NCI-H774 (cell line): ENCODE measurements at regions not wholly inside any gene's neighbourhood (a gene's known extent, or its start where the extent isn't known, plus 50 kb on each side); places are given as distances from the start of the nearest gene placed in this dataset.
"Not testable (repeated sequence)": the region's sequence is repeated elsewhere in the genome, so short reads cannot be mapped to it uniquely, and the experiment has no call there.

Experiments
- DNase-seq: peaks from one replicate; lab custom pipeline; 2025; lab: John Stamatoyannopoulos, UW

DNA sequence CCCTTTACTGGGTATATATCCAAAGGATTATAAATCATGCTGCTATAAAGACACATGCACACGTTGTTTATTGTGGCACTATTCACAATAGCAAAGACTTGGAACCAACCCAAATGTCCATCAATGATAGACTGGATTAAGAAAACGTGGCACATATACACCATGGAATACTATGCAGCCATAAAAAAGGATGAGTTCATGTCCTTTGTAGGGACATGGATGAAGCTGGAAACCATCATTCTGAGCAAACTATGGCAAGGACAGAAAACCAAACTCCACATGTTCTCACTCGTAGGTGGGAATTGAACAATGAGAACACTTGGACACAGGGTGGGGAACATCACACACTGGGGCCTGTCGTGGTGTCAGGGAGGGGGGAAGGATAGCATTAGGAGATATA lies 59.2 kb downstream of the CXorf49B start:
- not testable (repeated sequence) for DNase-seq

DNA sequence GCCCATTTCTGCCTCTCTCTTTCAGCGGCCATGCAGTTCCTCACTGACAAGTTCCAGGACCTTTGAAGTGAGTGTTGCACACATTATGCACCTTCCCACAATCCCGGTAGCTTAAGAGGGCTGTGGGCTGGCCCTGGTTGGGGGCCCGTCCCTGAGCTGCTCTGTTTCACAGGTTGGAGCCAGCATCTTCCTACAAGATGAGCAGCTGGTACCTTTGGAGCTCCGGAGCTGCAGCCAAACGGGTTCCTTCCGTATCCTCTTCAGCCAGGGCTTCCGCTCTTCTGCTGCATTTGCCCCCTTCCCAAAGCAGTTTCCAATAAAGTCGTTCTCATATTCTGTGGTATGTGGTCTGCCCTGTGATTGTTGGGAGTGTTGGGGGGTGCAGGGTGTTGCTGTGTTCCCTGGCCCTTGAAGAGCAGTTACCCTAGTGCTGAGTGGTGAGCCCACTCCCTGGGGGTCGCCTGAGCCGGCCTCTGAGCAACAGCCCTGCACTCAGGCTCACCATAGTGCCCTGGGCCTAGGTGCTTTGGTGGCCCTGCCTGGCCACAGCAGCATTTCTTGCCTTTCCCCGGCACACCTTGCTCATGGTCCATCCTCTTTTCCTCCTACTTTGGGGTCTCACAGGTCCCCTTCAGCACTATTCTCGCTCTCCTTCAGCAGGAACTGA lies 60.4 kb downstream of the CXorf49B start:
- no peak for DNase-seq

DNA sequence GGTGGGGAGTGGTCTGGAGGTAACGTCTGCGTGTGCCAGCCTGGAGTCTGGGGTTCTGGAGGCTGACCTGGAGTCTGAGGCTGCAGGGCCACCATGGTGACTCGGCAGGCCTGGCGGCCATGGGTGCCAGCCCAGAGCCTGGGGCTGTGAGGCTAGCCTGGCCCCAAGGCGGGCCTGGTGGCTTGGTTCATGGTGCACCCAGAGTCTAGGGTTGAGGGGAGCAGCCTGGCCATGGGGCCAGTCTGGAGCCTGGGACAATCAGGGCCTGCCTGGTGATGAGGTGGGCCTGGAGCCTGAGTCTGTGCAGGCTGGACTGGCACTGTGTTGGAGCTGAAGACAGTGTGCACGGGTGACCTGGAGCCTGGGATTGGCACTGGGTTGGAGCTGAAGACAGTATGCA lies 64.9 kb downstream of the CXorf49B start:
- no peak for DNase-seq

DNA sequence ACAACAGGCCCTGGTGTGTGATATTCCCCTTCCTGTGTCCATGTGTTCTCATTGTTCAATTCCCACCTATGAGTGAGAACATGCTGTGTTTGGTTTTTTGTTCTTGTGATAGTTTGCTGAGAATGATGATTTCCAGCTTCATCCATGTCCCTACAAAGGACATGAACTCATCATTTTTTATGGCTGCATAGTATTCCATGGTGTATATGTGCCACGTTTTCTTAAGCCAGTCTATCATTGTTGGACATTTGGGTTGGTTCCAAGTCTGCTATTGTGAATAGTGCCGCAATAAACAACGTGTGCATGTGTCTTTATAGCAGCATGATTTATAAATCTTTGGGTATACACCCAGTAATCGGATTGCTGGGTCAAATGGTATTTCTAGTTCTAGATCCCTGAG lies 72.6 kb upstream of the NHSL2 start:
- not testable (repeated sequence) for DNase-seq

DNA sequence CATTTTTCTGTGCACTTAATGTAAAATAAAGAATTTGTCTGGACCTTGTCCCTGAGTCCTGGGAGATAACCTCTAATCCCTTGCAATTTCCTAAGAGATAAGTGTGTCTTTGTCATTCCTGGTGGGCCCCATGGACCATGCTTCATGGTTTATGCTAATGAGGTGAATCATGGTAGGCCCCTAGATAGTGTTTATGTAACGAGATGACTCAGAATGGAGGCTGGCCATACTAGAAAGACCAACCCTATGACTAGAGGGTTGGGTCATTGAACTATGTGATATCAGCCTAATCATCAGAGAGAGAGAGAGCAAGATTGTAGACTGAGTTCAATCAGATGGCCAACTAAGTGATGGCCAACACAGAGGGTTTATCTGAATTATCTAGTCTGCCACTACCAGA lies 64.2 kb upstream of the NHSL2 start:
- no peak for DNase-seq

DNA sequence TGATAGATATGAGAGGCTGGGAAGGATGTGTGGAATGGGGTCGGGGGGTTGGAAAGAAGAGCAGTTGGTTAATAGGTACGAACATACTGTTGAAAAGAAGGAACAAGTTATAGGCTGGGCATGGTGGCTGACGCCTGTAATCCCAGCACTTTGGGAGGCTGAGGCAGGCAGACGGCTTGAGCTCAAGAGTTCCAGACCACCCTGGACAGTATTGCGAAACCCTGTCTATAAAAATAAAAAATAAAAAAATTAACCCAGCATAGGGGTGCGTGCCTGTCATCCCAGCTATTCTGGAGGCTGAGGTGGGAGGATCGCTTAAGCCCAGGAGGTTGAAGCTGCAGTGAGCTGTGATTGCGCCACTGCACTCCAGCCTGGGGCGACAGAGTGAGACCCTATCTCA lies 58.5 kb upstream of the NHSL2 start:
- no peak for DNase-seq

DNA sequence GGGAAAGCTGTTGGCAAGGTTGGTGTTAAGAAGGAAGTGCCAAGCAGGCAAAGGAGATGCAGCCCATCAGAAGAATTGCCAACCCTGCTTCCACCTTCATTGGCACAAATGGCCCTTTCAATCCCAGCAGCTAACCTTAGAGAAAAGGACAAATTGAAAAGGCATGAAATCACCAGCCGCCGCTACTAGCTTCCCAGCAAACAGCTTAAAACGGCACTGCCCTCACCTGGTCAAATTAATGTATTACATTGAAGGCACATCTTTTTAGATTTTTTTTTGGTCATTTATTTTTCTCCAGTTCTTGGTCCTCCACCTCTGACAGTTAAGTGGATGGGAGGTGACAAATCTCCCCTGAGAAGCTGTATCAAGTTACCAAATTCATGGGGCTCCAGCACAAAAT lies 51.0 kb upstream of the NHSL2 start:
- peak; percentile 3 for DNase-seq
